Hematopoietic multipotent progenitor cell treated with erythropoietin and hydrocortisone succinate and interleukin-3 and kit ligand, for 4 days (in vitro differentiated cells): ENCODE measurements at regions not wholly inside any gene's neighbourhood (a gene's known extent, or its start where the extent isn't known, plus 50 kb on each side); places are given as distances from the start of the nearest gene placed in this dataset.
"Not testable (repeated sequence)": the region's sequence is repeated elsewhere in the genome, so short reads cannot be mapped to it uniquely, and the experiment has no call there.

Experiments
- DNase-seq: peaks from one replicate; pipeline ENCODE4 v3.0.0-alpha.2; 2015

DNA sequence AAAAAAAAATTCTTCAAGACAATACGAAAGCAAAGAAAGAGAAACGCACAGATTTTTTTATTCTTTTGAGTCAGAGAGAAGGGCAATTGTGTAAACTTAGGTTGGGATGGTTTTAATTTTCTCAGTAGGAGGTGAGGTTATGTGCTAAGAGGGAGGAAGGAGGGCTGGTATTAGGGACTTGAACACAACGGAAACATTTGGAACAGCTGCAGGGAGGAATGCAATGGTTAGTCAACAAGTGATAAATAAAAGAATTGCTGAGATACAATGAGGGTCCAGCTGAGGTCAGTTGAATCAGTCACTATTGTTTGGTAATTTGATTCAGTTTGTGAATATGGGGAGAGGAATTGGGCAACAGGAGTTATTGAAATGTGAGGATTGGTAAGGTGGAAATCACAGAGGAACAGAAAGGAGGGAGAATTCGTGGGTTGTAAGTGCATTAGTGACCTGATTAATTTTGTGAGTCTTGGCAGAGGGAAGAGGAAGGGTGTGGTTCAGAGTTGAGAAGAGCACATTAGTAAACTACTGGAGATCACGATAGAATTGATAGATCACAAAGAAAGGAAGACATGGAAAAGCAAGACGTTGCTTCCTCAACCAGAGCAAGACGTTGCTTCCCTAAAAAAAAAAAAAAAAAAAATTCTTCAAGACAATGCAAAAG, 499.5 kb upstream of the SPRY2 start:
- DNase-seq = no peak

DNA sequence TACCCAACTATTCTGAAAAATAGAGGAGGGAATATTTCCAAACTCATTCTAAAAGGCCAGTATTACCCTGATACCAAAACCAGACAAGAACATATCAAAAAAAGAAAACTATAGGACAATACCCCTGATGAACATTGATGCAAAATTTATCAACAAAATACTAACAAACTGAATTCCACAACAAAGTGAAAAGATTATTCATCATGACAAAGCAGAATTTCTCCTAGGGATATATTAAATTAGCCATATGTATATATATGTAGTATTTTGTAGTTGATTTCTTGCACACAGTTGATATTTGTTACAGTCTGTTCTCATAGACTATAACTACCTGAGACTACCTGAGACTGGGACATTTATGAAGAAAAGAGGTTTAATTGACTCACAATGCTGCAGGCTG, 495.0 kb upstream of the SPRY2 start:
- no peak for DNase-seq

- no peak for DNase-seq
Measured at GRCh38 chr13:80830431-80830830, 489.5 kb upstream of the SPRY2 start.

DNA sequence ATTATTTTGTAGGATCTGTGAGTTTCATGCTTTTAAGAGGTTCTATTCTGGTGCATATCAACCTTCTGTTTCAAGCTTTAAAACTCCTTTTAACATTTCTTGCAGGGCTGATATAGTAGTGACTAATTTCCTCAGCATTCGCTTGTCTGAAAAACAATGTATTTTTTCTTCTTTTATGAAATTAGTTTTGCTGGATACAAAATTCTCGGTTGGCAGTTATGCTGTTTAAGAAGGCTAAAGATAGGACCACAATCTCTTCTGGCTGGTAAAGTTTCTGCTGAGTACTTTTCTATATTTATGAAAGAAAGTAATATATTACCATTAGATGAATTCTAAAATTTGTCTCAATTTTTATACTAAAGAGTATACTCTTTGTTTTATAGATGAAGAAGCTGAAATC, 487.8 kb upstream of the SPRY2 start:
- DNase-seq = no peak

GRCh38 chr13:80825276-80825675, 484.4 kb upstream of the SPRY2 start:
- DNase-seq = no peak

GRCh38 chr13:80824229-80824628, 483.3 kb upstream of the SPRY2 start:
- peak; percentile 2 for DNase-seq

- no peak for DNase-seq
Measured at GRCh38 chr13:80823472-80823871, 482.5 kb upstream of the SPRY2 start.

GRCh38 chr13:80821466-80821865, 480.5 kb upstream of the SPRY2 start:
- no peak for DNase-seq

- no peak for DNase-seq
Measured at GRCh38 chr13:80817979-80818378, 477.1 kb upstream of the SPRY2 start.

- DNase-seq = no peak
Measured at GRCh38 chr13:80814541-80814940, 473.6 kb upstream of the SPRY2 start.

GRCh38 chr13:80810294-80810693, 469.4 kb upstream of the SPRY2 start:
- DNase-seq = not testable (repeated sequence)

DNA sequence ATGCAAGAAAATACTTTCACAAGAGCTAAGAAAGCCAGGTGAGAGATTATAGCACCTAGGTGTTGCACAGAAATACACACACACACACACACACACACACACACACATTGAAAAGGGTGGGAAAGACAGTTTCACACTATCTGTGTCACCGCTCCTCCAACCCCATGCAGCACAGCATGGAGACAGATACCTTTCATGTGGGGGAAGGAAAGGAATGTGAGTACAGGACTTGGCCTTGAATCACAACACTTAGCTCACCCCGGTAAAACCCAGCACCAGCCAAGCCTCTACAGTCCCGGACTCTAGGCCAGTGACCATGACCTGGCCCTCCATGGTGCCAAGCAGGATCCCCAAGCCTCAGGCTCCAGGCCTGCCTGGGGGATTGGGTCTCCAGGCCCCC, 462.0 kb upstream of the SPRY2 start:
- DNase-seq = no peak

DNA sequence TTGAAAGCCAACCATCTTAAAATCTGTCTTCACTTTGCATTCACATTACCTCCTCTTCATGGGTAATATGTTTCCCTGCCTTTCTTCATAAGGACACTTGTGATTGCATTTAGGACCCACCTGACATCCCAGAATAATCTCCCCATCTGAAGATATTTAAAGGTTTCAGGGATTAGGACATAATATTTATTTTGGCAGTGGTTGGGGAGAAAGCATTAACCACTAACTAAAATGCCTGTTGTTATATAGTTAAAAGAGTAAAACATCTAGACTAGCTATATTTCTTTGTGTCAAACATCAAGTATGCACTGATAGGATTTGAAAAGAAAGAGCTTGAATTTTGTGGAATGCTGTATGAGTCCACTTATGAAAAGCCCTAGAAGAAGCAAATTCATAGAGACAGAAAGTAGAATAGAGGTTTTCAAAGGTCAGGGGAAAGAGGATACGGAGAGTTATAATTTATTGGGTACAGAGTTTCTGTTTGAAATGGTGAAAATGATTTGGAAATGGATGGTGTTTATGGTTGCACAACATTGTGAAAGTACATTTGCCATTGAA, 457.7 kb upstream of the SPRY2 start:
- no peak for DNase-seq

DNA sequence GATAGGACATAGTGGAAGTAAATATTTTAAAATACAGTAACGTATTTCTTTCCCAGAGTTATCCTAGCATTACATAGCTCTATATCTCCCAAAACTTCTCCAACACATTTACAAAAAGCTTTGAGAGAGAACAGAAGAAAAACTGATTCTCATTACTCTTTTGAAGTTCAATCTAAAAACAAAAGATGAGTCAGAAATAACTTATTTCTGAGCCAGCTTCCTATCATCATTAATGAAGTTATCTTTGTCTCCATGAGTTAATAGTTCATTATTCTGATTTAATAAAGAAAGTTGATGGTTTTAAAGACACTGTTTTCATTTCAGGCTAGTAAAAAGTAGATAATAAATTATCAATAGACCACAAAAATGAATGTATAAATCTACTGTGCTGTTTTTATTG, 446.7 kb upstream of the SPRY2 start:
- no peak for DNase-seq

GRCh38 chr13:80783926-80784565, 443.1 kb upstream of the SPRY2 start:
- no peak for DNase-seq

GRCh38 chr13:80782441-80782840, 441.5 kb upstream of the SPRY2 start:
- no peak for DNase-seq

GRCh38 chr13:80778297-80778696, 437.4 kb upstream of the SPRY2 start:
- no peak for DNase-seq

DNA sequence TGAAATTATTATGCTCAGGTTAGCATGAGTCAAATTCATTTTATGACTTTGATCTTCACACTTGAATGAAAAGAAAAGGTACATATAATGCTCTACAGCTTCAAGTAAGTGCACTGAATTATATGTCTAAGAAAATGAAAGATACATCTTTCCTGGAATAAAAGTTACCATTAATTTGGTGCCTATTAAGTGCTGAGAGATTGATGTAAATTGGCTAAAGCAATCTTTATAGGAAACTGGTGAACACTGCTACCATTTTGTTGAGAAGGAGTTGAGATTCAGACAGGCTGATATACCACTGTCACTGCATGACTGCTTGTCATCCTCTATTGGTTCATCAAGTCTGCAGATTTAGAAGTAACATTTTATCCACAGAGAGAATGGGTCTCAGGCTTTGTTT, 416.8 kb upstream of the SPRY2 start:
- no peak for DNase-seq

DNA sequence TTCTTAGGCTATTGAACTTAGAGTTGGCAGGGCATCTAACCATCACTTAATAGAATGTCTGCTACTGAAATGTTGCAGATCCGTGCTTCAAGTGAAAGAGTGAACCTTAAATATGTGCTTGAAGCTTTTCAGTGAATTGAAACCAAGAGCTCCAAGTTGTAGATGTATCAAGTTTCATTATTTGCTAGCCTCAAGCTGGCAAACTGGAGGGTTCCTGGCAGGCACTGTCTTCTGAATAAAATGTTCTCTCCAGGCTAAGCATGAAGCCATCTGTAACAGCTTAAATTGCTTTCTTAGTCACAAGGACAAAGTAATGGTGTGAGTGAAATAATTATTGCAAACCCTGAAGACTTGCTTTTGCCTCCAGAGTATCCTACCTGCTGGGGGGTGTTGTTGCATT, 415.0 kb upstream of the SPRY2 start:
- DNase-seq = no peak

- DNase-seq = no peak
Measured at GRCh38 chr13:80754441-80754840, 413.5 kb upstream of the SPRY2 start.

GRCh38 chr13:80753866-80754265, 412.9 kb upstream of the SPRY2 start:
- no peak for DNase-seq

DNA sequence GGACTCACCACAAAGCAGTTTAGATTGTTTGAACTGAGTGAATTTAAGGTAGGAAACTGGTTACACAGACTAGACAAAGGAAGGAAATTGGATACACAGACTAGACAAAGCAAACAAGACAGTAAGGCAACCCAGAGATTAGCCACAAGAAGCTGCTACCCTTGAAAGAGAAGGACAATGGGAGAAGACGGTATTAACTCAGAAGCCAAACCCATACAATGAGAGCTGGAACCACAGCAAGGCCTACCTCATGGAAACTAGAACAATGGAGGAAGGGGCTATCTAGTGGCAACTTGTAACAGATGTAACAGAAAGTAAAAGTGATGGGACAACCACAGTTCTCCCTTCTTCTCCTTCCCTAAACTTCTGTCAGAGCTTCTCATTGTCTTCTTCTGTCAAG, 410.9 kb upstream of the SPRY2 start:
- no peak for DNase-seq

DNA sequence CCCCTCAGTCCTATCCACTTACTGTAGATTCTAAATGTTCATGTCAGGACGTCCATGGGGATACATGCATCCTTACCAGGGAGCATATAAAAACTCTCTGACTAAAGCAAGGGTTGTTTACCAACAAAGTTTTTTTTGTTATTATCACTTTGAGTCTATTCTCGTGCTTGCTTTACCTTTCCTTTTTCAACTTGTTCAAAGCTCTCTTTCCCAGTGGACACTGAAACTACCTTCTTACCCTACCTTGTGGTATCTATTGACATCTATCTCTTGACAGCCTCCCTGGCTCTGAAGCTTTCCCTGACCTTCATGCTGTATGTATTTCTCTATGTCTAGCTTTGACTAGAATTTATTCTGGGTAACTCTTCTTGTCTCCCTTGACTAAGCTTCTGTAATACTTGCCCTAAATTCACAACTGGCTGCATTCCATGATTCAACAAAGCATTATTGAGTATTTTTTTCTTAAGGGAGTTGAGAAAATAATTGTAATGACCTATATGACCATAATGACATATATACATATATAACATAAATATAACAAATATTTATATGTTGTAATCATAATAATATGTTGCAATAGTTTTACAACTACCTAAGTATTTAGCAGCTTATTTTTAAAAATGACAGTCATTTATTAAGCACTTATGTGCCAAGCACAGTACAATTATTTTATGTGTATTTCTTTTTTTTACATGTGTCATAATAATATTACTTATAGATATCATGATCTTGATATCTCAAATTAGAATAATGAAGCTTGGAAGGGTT, 403.4 kb upstream of the SPRY2 start:
- DNase-seq = no peak

GRCh38 chr13:80742033-80742432, 401.1 kb upstream of the SPRY2 start:
- peak; percentile 30 for DNase-seq
